Endodermal cell (in vitro differentiated cells): ENCODE measurements at regions not wholly inside any gene's neighbourhood (a gene's known extent, or its start where the extent isn't known, plus 50 kb on each side); places are given as distances from the start of the nearest gene placed in this dataset.

Source experiments
- DNase-seq: peaks from one replicate; pipeline ENCODE4 v3.0.0-alpha.2; 2017
- H3K27ac ChIP-seq: 2 replicates; pipeline ENCODE4 v1.5.1; 2013; ENCODE audit warnings: mild to moderate bottlenecking, low read depth, low read length, moderate library complexity
- H3K27me3 ChIP-seq: 2 replicates; pipeline ENCODE4 v1.6.1; 2013; ENCODE audit warnings: mild to moderate bottlenecking, low read length, moderate library complexity; ENCODE audit not compliant: insufficient read depth, control insufficient read depth, poor library complexity, severe bottlenecking
- H3K36me3 ChIP-seq: 2 replicates; pipeline ENCODE4 v1.7.0; 2013; ENCODE audit warnings: mild to moderate bottlenecking, low read length, moderate library complexity; ENCODE audit not compliant: control insufficient read depth, insufficient read depth
- H3K4me1 ChIP-seq: one replicate; pipeline ENCODE4 v1.7.0; 2013; ENCODE audit warnings: low read length; ENCODE audit not compliant: control insufficient read depth, insufficient read depth
- H3K4me3 ChIP-seq: 2 replicates; pipeline ENCODE4 v1.5.1; 2013; ENCODE audit warnings: mild to moderate bottlenecking, low read length, moderate library complexity
- H3K9ac ChIP-seq: 2 replicates; pipeline ENCODE4 v1.6.1; 2013; ENCODE audit warnings: mild to moderate bottlenecking, low read length, moderate library complexity; ENCODE audit not compliant: poor library complexity, severe bottlenecking; ENCODE audit errors: extremely low read depth
- H3K9me3 ChIP-seq: 2 replicates; pipeline ENCODE4 v1.6.1; 2013; ENCODE audit warnings: mild to moderate bottlenecking, low read length, moderate library complexity; ENCODE audit not compliant: control insufficient read depth
- H3K27ac Mint-ChIP-seq: 2 replicates; pipeline ENCODE4 v1.8.0; 2020; ENCODE audit warnings: mixed read lengths
- H3K27me3 Mint-ChIP-seq: 2 replicates; pipeline ENCODE4 v1.8.0; 2021; ENCODE audit warnings: mild to moderate bottlenecking, mixed read lengths; ENCODE audit not compliant: insufficient read depth
- H3K36me3 Mint-ChIP-seq: 2 replicates; pipeline ENCODE4 v1.8.0; 2020; ENCODE audit warnings: low read depth, mixed read lengths
- H3K4me1 Mint-ChIP-seq: 2 replicates; pipeline ENCODE4 v1.8.0; 2020; ENCODE audit warnings: mixed read lengths
- H3K4me3 Mint-ChIP-seq: 2 replicates; pipeline ENCODE4 v1.8.0; 2020; ENCODE audit warnings: mild to moderate bottlenecking, moderate library complexity, mixed read lengths
- H3K9me3 Mint-ChIP-seq: 2 replicates; pipeline ENCODE4 v1.8.0; 2020; ENCODE audit warnings: mild to moderate bottlenecking, mixed read lengths
- WGBS, 2 experiments: methylation state at CpG; one replicate each; pipeline versions ENCODE4 v1.1.5 to v1.1.7; 2013; ENCODE audit warnings: missing lambda C conversion rate in 2 of 2, mixed read lengths in 1 of 2; ENCODE audit not compliant: insufficient coverage in 1 of 2, insufficient read length in 1 of 2; 5-methylcytosine and 5-hydroxymethylcytosine counted together
- TF ChIP-seq, protein P1 (sequence below): fragments of 200-600 bp; sonication (generic); conservative IDR thresholded peaks from 2 replicates; pipeline ENCODE4 v1.5.0; 2021; ENCODE audit warnings: antibody characterized with exemption, mild to moderate bottlenecking

GRCh38 chr5:2658881-2659470 lies 92.5 kb downstream of the IRX2 start:
- no peak overlapping the region for H3K27ac ChIP-seq
- Mint-ChIP-seq H3K4me1 (peaks cover 3% of the 10 kb centered on the region), H3K36me3 (no peaks in the 10 kb centered on the region), H3K27me3 (peaks cover 3% of the 10 kb centered on the region), H3K9me3 (no peaks in the 10 kb centered on the region), H3K27ac (no peak overlapping the region), H3K4me3 (no peak overlapping the region)
- TF ChIP-seq, protein P1, sequence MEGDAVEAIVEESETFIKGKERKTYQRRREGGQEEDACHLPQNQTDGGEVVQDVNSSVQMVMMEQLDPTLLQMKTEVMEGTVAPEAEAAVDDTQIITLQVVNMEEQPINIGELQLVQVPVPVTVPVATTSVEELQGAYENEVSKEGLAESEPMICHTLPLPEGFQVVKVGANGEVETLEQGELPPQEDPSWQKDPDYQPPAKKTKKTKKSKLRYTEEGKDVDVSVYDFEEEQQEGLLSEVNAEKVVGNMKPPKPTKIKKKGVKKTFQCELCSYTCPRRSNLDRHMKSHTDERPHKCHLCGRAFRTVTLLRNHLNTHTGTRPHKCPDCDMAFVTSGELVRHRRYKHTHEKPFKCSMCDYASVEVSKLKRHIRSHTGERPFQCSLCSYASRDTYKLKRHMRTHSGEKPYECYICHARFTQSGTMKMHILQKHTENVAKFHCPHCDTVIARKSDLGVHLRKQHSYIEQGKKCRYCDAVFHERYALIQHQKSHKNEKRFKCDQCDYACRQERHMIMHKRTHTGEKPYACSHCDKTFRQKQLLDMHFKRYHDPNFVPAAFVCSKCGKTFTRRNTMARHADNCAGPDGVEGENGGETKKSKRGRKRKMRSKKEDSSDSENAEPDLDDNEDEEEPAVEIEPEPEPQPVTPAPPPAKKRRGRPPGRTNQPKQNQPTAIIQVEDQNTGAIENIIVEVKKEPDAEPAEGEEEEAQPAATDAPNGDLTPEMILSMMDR = no peak
- H3K36me3 ChIP-seq = no peaks in the 10 kb centered on the region
- 89 to 99% methylated on average over 9 to 18 of the region's 18 CpGs for WGBS, 2 experiments
- H3K9me3 ChIP-seq = no peaks in the 10 kb centered on the region
- no peaks in the 10 kb centered on the region for H3K27me3 ChIP-seq
- no peaks in the 10 kb centered on the region for H3K4me1 ChIP-seq
- no peak overlapping the region for H3K4me3 ChIP-seq
- H3K9ac ChIP-seq = no peak overlapping the region
- peak; percentile 29 for DNase-seq

- TF ChIP-seq, protein P1 = no peak
- no peaks in the 10 kb centered on the region for H3K36me3 ChIP-seq
- H3K4me3 ChIP-seq = no peak overlapping the region
- peaks cover 3% of the 10 kb centered on the region for H3K4me1 Mint-ChIP-seq
- no peak overlapping the region for H3K4me3 Mint-ChIP-seq
- no peak overlapping the region for H3K27ac ChIP-seq
- H3K9me3 Mint-ChIP-seq = no peaks in the 10 kb centered on the region
- H3K9ac ChIP-seq = no peak overlapping the region
- no peaks in the 10 kb centered on the region for H3K27me3 ChIP-seq
- H3K36me3 Mint-ChIP-seq = no peaks in the 10 kb centered on the region
- no peaks in the 10 kb centered on the region for H3K4me1 ChIP-seq
- no peak overlapping the region for H3K27ac Mint-ChIP-seq
- no peak for DNase-seq
- H3K27me3 Mint-ChIP-seq = no peaks in the 10 kb centered on the region
- WGBS, 2 experiments = 93 to 95% methylated on average over 3 to 11 of the region's 11 CpGs
- H3K9me3 ChIP-seq = no peaks in the 10 kb centered on the region
Observed at GRCh38 chr5:2658447-2658846, 93.0 kb downstream of the IRX2 start.

DNA sequence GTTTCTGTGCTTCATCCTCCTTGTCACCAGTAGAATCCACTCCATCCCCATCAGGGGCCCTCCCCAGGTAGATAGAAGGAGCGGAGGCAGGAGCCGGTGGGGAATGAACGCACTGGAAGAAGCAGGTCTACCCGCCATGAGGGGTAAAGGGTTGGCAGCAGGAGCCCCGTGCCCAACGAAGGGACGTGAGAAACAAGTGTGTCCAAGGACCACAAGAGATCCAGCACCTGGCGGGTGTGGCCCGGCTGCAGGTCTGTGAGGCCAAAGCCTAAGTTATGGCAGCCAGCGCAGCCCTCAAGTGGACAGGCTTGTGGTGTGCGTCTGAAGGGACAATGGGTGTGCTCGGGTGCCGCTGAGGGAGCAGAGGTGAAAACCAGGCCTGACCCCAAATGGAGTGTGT lies 94.3 kb downstream of the IRX2 start:
- Histone ChIP-seq H3K9ac (no peak overlapping the region), H3K4me3 (no peak overlapping the region), H3K36me3 (no peaks in the 10 kb centered on the region), H3K4me1 (no peaks in the 10 kb centered on the region), H3K27me3 (no peaks in the 10 kb centered on the region), H3K9me3 (no peaks in the 10 kb centered on the region), H3K27ac (no peak overlapping the region)
- peak; percentile 38 for DNase-seq
- no peaks in the 10 kb centered on the region for H3K9me3 Mint-ChIP-seq
- H3K27me3 Mint-ChIP-seq = no peaks in the 10 kb centered on the region
- no peak overlapping the region for H3K4me3 Mint-ChIP-seq
- TF ChIP-seq, protein P1 = no peak
- 89 to 95% methylated on average over 6 to 13 of the region's 13 CpGs for WGBS, 2 experiments
- H3K4me1 Mint-ChIP-seq = peaks cover 5% of the 10 kb centered on the region
- no peak overlapping the region for H3K27ac Mint-ChIP-seq
- H3K36me3 Mint-ChIP-seq = no peaks in the 10 kb centered on the region
